ENCODE measurements at regions not wholly inside any gene's neighbourhood (a gene's known extent, or its start where the extent isn't known, plus 50 kb on each side); places are given as distances from the start of the nearest gene placed in this dataset.
A peak's percentile ranks its signal among the peaks of the same experiment; 100 is the strongest.

DNA sequence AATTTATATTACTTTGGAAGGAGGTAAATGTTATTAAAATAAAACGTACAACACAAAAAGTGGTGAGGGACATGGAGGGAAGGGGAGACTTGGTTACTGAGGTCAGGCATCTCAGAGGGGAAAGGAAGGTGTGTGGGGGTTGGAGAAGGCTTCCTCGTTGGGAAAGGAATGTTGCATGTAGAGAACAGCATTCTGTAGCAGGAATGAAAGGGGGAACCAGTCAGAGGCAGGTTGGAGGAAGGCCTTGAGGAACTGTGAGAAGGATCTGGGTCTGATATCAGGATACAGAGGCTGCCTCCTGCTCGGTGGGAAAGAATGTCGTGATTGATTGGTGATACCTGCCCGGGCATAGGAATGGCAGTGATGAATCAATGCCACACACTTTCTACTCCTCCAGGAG lies 103.3 kb upstream of the ZFHX3 start:
- no peak overlapping the region for H3K4me3 ChIP-seq (ENCODE audit: extremely low read depth in 1 of 4, insufficient read depth in 2 of 4, low read depth in 3 of 4, low read length in 4 of 4)
- no peak overlapping the region for H4K5ac ChIP-seq (ENCODE audit: insufficient read length, low read depth, low read length)
- DNase-seq (ENCODE audit: low read depth in 1 of 2, low spot score in 2 of 2), result no peak
- peak; percentile 42 for FAIRE-seq
- H3K9ac ChIP-seq (replicated peaks in 1 of 4; ENCODE audit: extremely low read depth in 1 of 4, low read depth in 3 of 4, low read length in 3 of 4), result no peak overlapping the region; a peak in 1 of 7 replicates
- H3K14ac ChIP-seq (ENCODE audit: insufficient read length), result no peak overlapping the region
- H2BK5ac ChIP-seq (ENCODE audit: low read depth, low read length), result no peak overlapping the region
- peak overlapping the region; percentile 55 for H2BK12ac ChIP-seq (ENCODE audit: low read depth, low read length)
- no peak overlapping the region for H2AK5ac ChIP-seq (ENCODE audit: low read depth, low read length)
- H3K4me1 ChIP-seq (replicated peaks in 1 of 4; ENCODE audit: control insufficient read depth in 3 of 4, insufficient read depth in 4 of 4, low read length in 3 of 4), result peaks cover 3 to 11% (median 4%) of the 10 kb centered on the region in 4 experiments; a peak in 4 of 7 replicates
- H3K9me3 ChIP-seq (ENCODE audit: insufficient read depth in 2 of 2, low read depth in 1 of 2, low read length in 1 of 2), result no peaks in the 10 kb centered on the region
- H3K18ac ChIP-seq (ENCODE audit: extremely low read depth, low read length), result no peak overlapping the region
- peak overlapping the region; percentile 0 to 37; a peak in 2 of 4 replicates for H3K4me2 ChIP-seq (ENCODE audit: insufficient read depth in 1 of 2, low read depth in 2 of 2, low read length in 2 of 2)
- no peaks in the 10 kb centered on the region for H3K79me1 ChIP-seq (ENCODE audit: low read depth, low read length)
- H3K79me2 ChIP-seq (ENCODE audit: control insufficient read depth in 1 of 2, insufficient read depth in 2 of 2, low read length in 2 of 2), result no peaks in the 10 kb centered on the region
- H4K91ac ChIP-seq (replicated peaks; ENCODE audit: insufficient read length, low read length), result no peak overlapping the region
- H2AFZ ChIP-seq (ENCODE audit: low read length), result no peak overlapping the region
- no peak overlapping the region for H2BK20ac ChIP-seq (ENCODE audit: low read length)
- no peak overlapping the region for H3K27ac ChIP-seq (ENCODE audit: low read depth, low read length)
- no peaks in the 10 kb centered on the region for H3K36me3 ChIP-seq (ENCODE audit: control insufficient read depth in 2 of 4, insufficient read depth in 4 of 4, low read length in 3 of 4)
- H3K23me2 ChIP-seq (ENCODE audit: low read depth, low read length), result no peaks in the 10 kb centered on the region; the same call in 1 of the 2 replicates
- POLR2A ChIA-PET (ENCODE audit: partially characterized antibody), result no interaction called here
- no peak overlapping the region for H4K8ac ChIP-seq (ENCODE audit: extremely low read depth, insufficient read depth, low read length)
- H3K23ac ChIP-seq (ENCODE audit: insufficient read length), result no peak overlapping the region
- CTCF ChIA-PET (ENCODE audit: partially characterized antibody), result interaction anchor here (0.6 kb wide), 1 partner anchor 380 kb away, joined by 4 read pairs; no protein-coding TSS in a partner anchor
- no peak overlapping the region for H2BK120ac ChIP-seq (replicated peaks; ENCODE audit: low read depth, low read length)
- H4K20me1 ChIP-seq (replicated peaks in 1 of 2; ENCODE audit: control insufficient read depth in 1 of 2, insufficient read depth in 2 of 2, low read length in 2 of 2), result no peaks in the 10 kb centered on the region
- no peak overlapping the region for H3K56ac ChIP-seq (replicated peaks; ENCODE audit: insufficient read length, low read depth, low read length)
- 61% methylated on average over 5 of the region's 5 CpGs; no CpG with 5 or more reads in 1 of the 2 experiments for WGBS, 2 experiments (ENCODE audit: extremely low coverage in 1 of 2, insufficient coverage in 1 of 2, insufficient read length in 1 of 2, insufficient replicate concordance in 2 of 2, low coverage in 1 of 2, low lambda C conversion rate in 2 of 2, missing lambda C conversion rate in 1 of 2)
- no peak overlapping the region for H3K4ac ChIP-seq (replicated peaks; ENCODE audit: insufficient read length, low read depth, low read length)
- 0 out of 7 replicates have a peak, but pooled peaks cover 0 to 2% (median 0%) of the 10 kb centered on the region in 4 experiments for H3K27me3 ChIP-seq (replicated peaks in 1 of 4; ENCODE audit: control insufficient read depth in 3 of 4, extremely low read depth in 1 of 4, insufficient read depth in 3 of 4, low read length in 3 of 4)
- H2BK15ac ChIP-seq (ENCODE audit: low read length), result no peak overlapping the region
- no peak for TF ChIP-seq EGR1 (IDR thresholded peaks at IDR 0.05; ENCODE audit: borderline replicate concordance, low read depth, low read length)
- no peak for TF ChIP-seq SIN3A (conservative IDR thresholded peaks at IDR 0.05 in 1 of 2, IDR thresholded peaks at IDR 0.05 in 1 of 2; ENCODE audit: low read depth in 1 of 2, low read length in 2 of 2)
- TF ChIP-seq SP1 (IDR thresholded peaks at IDR 0.05; ENCODE audit: low read depth, low read length), result 0 out of 2 replicates have a peak, but pooled peaks have one; percentile 47
- peak; percentile 73 for TF ChIP-seq TEAD4 (IDR thresholded peaks at IDR 0.05; ENCODE audit: low read depth, low read length)
- TF ChIP-seq JUND (IDR thresholded peaks at IDR 0.05; ENCODE audit: low read length), result no peak
- TF ChIP-seq, protein P1, sequence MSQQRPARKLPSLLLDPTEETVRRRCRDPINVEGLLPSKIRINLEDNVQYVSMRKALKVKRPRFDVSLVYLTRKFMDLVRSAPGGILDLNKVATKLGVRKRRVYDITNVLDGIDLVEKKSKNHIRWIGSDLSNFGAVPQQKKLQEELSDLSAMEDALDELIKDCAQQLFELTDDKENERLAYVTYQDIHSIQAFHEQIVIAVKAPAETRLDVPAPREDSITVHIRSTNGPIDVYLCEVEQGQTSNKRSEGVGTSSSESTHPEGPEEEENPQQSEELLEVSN (IDR thresholded peaks at IDR 0.05), result no peak
- no peak for TF ChIP-seq KDM4A (IDR thresholded peaks at IDR 0.05; ENCODE audit: low read depth, low read length, severe bottlenecking)

Measured in H1 (cell line).